Rectal smooth muscle tissue (tissue), 1 donor: ENCODE measurements at regions not wholly inside any gene's neighbourhood (a gene's known extent, or its start where the extent isn't known, plus 50 kb on each side); places are given as distances from the start of the nearest gene placed in this dataset.
"Not testable (repeated sequence)": the region's sequence is repeated elsewhere in the genome, so short reads cannot be mapped to it uniquely, and the experiment has no call there.

Source experiments
- H3K27ac ChIP-seq: one replicate; pipeline ENCODE4 v1.7.0; 2013; ENCODE audit warnings: low read depth, low read length, inconsistent platforms
- H3K27me3 ChIP-seq: one replicate; pipeline ENCODE4 v1.7.0; 2013; ENCODE audit warnings: low read length; ENCODE audit not compliant: control insufficient read depth, insufficient read depth
- H3K36me3 ChIP-seq: one replicate; pipeline ENCODE4 v1.7.0; 2013; ENCODE audit warnings: low read length; ENCODE audit not compliant: control insufficient read depth, insufficient read depth
- H3K4me1 ChIP-seq: one replicate; pipeline ENCODE4 v1.7.0; 2013; ENCODE audit warnings: low read length; ENCODE audit not compliant: control insufficient read depth, insufficient read depth
- H3K4me3 ChIP-seq: one replicate; pipeline ENCODE4 v1.7.0; 2013; ENCODE audit warnings: low read length
- H3K9ac ChIP-seq: one replicate; pipeline ENCODE4 v1.7.0; 2013; ENCODE audit warnings: low read length

DNA sequence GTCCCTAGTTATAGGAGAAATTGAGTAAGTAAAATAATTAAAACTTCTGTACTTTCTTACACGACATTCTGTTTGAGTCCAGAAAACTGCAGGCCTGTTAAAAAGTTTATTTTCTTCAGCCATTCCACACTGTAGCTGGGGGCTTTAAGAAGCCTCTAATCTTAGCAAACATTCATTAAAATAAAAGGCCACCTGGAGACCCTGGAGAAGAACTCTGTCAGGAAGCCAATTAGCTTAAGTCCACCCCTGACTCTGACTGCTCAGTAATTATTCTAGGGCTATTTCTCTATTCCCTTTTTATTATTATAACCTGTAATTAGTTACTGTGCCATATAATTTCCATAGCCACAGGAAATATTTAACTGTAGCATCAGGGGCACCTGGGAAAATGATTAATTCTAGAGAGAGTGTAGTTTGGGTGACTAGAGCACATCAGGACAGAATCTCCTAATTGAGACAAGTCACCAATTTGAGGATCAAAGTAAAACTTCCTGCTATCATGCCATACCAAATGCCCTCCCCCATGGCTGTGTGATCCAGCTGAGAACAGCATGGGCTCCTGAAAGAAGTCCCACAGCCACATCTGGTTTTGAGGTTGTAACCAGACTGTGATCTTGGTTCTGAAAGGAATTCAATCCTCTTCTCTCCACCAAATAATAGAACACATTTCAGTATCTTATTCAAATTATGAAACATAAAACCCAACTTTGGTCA, 1302.3 kb downstream of the XPNPEP1 start:
- H3K9ac ChIP-seq = no peak overlapping the region

DNA sequence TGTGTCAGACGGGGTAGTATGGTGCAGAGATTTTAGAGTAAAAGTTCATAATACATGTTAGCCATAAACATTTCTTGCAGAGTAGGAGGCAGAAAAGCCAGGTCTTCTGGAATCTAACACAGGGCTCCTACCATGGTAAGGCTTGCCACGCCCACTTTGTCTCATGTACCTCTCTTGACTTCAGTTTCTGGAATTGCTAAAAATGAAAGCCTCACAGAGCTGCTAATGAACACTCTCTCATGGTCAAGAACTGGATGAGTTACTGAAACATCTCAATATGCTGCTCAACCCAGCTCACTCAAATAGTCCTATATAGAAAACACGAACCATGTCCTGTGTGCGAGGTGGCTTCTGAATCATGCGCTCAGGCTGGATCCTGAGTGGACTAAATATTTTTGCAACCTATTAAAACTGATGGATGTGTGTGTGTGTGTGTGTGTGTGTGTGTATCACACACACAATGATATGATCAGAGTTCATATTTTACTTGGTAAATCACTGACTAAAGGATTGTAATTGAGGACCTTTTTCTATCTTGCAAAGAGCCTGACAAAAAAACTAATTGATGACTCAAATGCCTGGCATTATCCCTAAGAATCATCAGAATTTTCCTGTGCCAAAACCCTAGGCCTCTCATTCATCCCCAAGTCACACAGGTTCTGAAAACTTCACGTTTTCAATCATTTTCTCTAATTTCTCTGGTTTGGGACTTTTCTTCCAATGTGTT, 1306.6 kb downstream of the XPNPEP1 start:
- no peak overlapping the region for H3K4me3 ChIP-seq

More for the DNA sequence above, 1302.3 kb downstream of the XPNPEP1 start:
- H3K27ac ChIP-seq = no peak overlapping the region
- no peak overlapping the region for H3K4me3 ChIP-seq
- H3K27me3 ChIP-seq = no peaks in the 10 kb centered on the region
- no peaks in the 10 kb centered on the region for H3K36me3 ChIP-seq
- no peaks in the 10 kb centered on the region for H3K4me1 ChIP-seq

DNA sequence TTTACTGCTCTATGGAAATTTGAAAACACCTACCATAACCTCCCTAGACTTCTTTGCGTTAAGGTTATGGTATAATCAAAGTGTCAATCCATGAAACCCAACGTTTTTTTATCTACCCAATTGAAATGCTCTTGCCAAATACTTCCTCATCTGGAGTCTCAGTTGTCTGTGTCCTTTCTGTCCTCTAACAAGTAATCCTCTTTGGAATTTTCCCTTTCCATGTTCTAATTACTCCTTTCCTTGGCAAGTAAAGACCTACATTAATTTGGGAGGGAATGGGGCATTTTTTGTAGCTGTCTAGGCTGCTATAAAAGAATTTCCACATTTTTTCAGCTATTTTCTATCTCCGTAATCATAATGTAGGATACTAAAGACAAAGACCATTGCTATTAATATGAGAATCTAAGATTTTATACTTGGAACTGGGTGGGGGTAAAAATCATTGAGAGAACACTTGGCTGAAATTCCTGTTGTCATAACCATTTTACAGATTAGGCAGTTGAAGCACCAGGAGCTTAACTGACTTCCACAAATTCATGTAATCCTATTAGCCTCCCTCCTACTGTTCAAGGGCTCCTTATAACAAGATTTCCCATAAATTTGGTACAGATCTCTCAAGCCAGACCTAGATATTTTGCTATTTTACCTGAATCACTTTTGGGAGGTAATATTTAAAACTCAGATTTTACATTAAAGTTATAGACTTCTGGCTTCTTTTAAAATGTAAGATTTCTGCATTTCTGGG, 1307.6 kb downstream of the XPNPEP1 start:
- Histone ChIP-seq H3K36me3 (no peaks in the 10 kb centered on the region), H3K4me3 (no peak overlapping the region), H3K27me3 (no peaks in the 10 kb centered on the region), H3K4me1 (no peaks in the 10 kb centered on the region), H3K9ac (no peak overlapping the region), H3K27ac (no peak overlapping the region)

More for the DNA sequence above, 1306.6 kb downstream of the XPNPEP1 start:
- Histone ChIP-seq H3K4me1 (no peaks in the 10 kb centered on the region), H3K27me3 (no peaks in the 10 kb centered on the region), H3K27ac (no peak overlapping the region), H3K36me3 (no peaks in the 10 kb centered on the region), H3K9ac (no peak overlapping the region)

DNA sequence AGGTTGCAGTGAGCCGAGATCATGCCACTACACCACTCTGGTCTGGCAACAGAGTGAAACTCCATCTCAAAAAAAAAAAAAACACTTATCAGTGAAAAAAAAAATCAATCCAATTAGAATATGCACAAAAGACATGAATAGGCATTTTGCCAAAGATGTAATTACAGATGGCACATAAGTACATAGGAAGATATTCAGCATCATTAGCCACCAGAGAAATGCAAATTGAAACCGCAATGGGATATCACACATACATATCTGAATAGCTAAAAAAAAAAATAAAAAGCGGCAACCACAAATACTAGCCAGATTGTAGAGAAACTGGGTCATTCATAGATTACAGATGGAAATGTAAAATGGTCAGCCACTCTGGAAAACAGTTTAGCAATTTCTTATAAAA, 1310.8 kb downstream of the XPNPEP1 start:
- Histone ChIP-seq H3K36me3 (no peaks in the 10 kb centered on the region), H3K27me3 (no peaks in the 10 kb centered on the region), H3K4me3 (no peak overlapping the region), H3K9ac (no peak overlapping the region), H3K27ac (no peak overlapping the region), H3K4me1 (no peaks in the 10 kb centered on the region)

DNA sequence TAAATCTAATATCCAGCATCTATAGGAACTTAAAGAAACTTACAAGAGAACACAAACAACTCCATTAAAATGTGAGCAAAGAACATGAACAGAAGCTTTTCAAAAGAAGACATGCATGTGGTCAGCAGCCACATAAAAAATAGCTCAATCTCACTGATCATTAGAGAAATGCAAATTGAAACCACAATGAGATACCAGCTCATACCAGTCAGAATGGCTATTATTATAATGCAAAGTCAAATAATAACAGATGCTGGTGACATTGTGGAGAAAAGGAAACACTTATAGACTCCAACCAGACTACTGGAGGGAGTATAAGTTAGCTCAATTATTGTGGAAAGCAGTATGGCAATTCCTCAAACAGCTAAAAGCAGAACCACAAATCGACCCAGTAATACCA, 1314.5 kb downstream of the XPNPEP1 start:
- Histone ChIP-seq H3K4me3 (no peak overlapping the region), H3K9ac (no peak overlapping the region), H3K36me3 (no peaks in the 10 kb centered on the region), H3K27ac (no peak overlapping the region), H3K4me1 (no peaks in the 10 kb centered on the region), H3K27me3 (no peaks in the 10 kb centered on the region)

DNA sequence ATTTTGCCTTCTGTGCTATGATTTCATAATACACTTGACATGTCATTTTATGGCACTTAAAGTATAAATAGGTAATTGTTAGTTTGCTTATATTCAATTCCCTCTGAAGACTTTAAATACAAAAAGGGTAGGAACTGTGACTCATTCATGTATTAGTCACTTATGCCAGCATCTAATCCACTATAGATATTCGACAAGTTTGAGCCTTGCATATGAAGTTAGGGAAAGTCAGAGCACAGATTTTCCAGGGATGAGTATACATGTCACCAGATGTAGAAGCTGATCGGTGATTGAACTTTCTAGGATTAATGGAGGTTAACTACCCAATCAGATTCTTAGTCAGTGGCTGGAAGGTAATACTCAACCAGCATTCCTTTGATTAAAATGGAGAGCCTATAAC, 1321.5 kb downstream of the XPNPEP1 start:
- no peak overlapping the region for H3K9ac ChIP-seq
- H3K36me3 ChIP-seq = no peaks in the 10 kb centered on the region
- H3K4me3 ChIP-seq = no peak overlapping the region
- H3K27me3 ChIP-seq = no peaks in the 10 kb centered on the region
- no peak overlapping the region for H3K27ac ChIP-seq
- H3K4me1 ChIP-seq = no peaks in the 10 kb centered on the region

DNA sequence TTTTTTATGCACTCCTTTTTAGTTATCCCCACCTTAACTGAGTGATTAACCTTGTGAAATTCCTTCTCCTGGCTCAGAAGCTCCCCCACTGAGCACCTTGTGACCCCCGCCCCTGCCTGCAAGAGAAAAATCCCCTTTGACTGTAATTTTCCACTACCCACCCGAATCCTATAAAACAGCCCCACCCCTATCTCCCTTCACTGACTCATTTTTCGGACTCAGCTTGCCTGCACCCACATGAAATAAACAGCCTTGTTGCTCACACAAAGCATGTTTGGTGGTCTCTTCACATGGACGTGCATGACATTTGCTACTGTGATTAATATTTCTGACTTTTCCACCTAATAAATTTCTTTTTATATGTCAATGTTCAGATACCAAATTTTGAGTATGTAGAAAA, 1322.8 kb downstream of the XPNPEP1 start:
- not testable (repeated sequence) for H3K9ac ChIP-seq, H3K27me3 ChIP-seq, H3K36me3 ChIP-seq, H3K27ac ChIP-seq, H3K4me1 ChIP-seq, H3K4me3 ChIP-seq

DNA sequence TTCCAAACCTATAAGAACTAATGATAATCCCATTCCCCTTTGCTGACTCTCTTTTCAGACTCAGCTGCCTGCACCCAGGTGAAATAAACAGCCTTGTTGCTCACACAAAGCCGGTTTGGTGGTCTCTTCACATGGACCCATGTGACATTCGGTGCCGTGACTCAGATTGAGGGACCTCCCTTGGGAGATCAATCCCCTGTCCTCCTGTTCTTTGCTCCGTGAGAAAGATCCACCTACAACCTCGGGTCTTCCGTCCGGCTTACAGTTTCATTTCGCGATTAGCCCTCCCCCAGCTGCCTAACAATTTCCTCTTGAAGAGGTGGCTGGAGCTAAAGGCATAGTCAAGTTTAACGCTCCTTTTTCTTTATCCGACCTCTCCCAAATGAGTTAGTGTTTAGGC, 1324.0 kb downstream of the XPNPEP1 start:
- not testable (repeated sequence) for H3K27ac ChIP-seq, H3K9ac ChIP-seq, H3K4me3 ChIP-seq, H3K36me3 ChIP-seq, H3K4me1 ChIP-seq, H3K27me3 ChIP-seq

DNA sequence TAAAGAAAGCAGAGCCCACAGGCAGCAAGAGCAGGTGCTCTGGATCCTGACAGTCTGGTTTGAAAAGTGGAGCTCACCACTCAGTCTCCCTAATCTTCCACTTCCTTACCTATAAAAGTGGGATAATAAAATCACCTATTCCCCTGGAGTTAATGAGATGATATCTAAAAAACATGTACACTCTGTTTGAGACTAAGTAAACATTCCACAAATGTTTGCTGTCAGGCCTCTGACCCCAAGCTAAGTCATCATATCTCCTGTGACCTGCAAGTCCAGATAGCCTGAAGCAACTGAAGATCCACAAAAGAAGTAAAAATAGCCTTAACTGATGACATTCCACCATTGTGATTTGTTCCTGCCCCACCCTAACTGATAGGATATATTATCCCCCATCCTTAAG, 1324.5 kb downstream of the XPNPEP1 start:
- Histone ChIP-seq H3K4me1 (no peaks in the 10 kb centered on the region), H3K36me3 (no peaks in the 10 kb centered on the region), H3K27me3 (no peaks in the 10 kb centered on the region), H3K4me3 (no peak overlapping the region), H3K9ac (no peak overlapping the region), H3K27ac (no peak overlapping the region)

DNA sequence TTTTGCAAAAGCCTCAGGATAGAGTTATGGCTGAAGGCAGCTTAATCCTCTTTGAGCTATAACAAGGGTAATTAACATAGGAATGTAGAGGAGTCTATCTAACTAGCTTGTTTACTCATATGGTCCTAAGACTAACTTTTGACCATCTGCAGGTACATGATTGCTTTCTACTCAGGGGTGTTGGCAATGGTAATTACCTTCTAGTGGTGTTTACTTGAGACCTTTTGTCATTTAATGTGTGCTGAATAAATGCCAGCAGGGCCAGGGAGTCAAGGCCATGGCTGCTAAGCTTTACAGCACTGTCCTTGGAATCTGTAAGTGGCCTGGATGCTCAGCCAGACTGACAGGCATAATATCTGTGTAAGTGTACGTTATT, 1325.0 kb downstream of the XPNPEP1 start:
- Histone ChIP-seq H3K27me3 (no peaks in the 10 kb centered on the region), H3K27ac (no peak overlapping the region), H3K4me3 (no peak overlapping the region), H3K4me1 (no peaks in the 10 kb centered on the region), H3K9ac (no peak overlapping the region), H3K36me3 (no peaks in the 10 kb centered on the region)

DNA sequence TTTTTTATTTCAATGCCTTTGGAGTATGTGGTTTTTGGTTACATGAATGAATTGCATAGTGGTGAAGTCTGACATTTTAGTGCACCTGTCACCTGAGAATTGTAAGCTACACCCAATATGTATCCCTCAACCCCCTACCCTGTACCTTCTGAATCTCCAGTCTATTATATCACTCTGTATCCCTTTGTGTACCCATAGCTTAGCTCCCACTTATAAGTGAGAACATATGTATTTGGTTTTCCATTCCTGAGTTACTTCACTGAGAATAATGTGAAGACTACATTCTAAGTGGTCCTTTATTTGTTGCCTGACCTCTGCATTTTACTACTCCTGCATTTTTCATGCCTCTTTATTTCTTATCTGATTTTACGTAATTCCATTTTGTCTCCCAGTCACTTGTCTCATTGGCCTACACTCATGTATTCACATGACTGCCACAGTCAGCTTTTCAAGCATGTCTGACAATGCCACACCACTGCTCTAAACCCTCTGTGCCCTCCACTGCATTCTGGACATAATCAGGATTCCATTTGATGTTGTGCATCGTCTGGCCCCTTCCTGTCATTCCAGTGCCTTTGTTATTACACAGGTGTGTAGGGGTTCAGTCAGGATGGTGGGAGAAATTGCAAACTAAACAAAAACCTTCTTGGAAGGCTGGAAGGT, 1325.5 kb downstream of the XPNPEP1 start:
- H3K4me3 ChIP-seq = no peak overlapping the region
- H3K36me3 ChIP-seq = no peaks in the 10 kb centered on the region
- no peaks in the 10 kb centered on the region for H3K27me3 ChIP-seq
- no peak overlapping the region for H3K27ac ChIP-seq
- H3K4me1 ChIP-seq = no peaks in the 10 kb centered on the region
- H3K9ac ChIP-seq = no peak overlapping the region

DNA sequence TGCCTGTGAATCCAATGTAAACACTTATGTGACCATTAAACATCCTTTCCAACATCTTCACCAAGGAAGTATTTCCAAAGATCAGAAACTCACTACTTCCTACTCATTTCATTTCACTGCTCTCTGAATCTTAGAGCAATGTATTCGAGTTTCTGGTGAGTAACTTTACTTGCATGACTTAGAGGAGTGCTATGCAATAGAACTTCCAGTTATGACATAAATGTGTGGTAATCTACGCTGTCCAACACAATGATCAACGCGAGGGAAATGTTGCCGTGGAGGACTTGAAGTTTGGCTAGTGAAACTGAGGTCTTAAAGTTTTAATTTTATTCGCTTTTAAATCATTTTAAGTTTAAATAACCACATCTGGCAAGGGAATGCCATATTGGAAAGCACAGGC, 1326.3 kb downstream of the XPNPEP1 start:
- H3K9ac ChIP-seq = no peak overlapping the region
- H3K27me3 ChIP-seq = no peaks in the 10 kb centered on the region
- no peaks in the 10 kb centered on the region for H3K4me1 ChIP-seq
- no peaks in the 10 kb centered on the region for H3K36me3 ChIP-seq
- no peak overlapping the region for H3K4me3 ChIP-seq
- no peak overlapping the region for H3K27ac ChIP-seq
